IgD-negative memory B cell (primary cell): ENCODE measurements at regions not wholly inside any gene's neighbourhood (a gene's known extent, or its start where the extent isn't known, plus 50 kb on each side); places are given as distances from the start of the nearest gene placed in this dataset.
"Not testable (repeated sequence)": the region's sequence is repeated elsewhere in the genome, so short reads cannot be mapped to it uniquely, and the experiment has no call there.

Experiments used
- H3K27ac Mint-ChIP-seq, 3 donors: one replicate each; pipeline ENCODE4 v1.8.0; 2020 to 2022; ENCODE audit warnings: mild to moderate bottlenecking in 3 of 3, mixed read lengths in 3 of 3, moderate library complexity in 1 of 3
- H3K27me3 Mint-ChIP-seq: one replicate; pipeline ENCODE4 v1.8.0; 2021; ENCODE audit warnings: mixed read lengths
- H3K36me3 Mint-ChIP-seq: one replicate; pipeline ENCODE4 v1.8.0; 2020; ENCODE audit warnings: mild to moderate bottlenecking, mixed read lengths
- H3K4me1 Mint-ChIP-seq, 3 donors: one replicate each; pipeline ENCODE4 v1.8.0; 2020 to 2022; ENCODE audit warnings: mixed read lengths in 3 of 3, mild to moderate bottlenecking in 1 of 3
- H3K4me3 Mint-ChIP-seq, 4 donors: one replicate each; pipeline ENCODE4 v1.8.0; 2020 to 2022; ENCODE audit warnings: mild to moderate bottlenecking in 4 of 4, mixed read lengths in 4 of 4, moderate library complexity in 3 of 4
- H3K9me3 Mint-ChIP-seq, 3 donors: one replicate each; pipeline ENCODE4 v1.8.0; 2020 to 2021; ENCODE audit warnings: mixed read lengths in 3 of 3, mild to moderate bottlenecking in 1 of 3

DNA sequence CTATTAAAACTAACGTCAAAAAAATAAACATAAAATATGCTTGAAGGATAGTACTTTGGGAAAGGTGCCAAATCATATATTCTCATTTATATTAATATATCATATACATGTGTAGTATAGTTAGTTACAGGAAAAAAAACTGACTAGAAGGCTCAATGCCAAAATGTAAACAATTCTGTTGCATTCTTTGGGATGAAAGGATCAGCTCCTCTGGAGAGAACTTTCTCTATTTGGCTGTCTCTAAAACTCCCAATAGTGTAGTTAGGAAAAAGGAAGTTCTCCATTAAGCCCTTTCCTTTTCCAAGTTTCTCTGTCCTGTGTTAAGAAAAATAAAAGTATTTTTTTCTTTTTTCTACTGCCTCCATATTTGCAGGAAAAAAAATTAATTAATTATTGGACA is 86.5 kb upstream of the BTN3A2 start:
- Mint-ChIP-seq H3K4me1 (peaks cover 0 to 14% (median 3%) of the 10 kb centered on the region in 3 donors), H3K27me3 (no peaks in the 10 kb centered on the region), H3K36me3 (no peaks in the 10 kb centered on the region), H3K27ac (no peak overlapping the region), H3K9me3 (no peaks in the 10 kb centered on the region), H3K4me3 (no peak overlapping the region)

DNA sequence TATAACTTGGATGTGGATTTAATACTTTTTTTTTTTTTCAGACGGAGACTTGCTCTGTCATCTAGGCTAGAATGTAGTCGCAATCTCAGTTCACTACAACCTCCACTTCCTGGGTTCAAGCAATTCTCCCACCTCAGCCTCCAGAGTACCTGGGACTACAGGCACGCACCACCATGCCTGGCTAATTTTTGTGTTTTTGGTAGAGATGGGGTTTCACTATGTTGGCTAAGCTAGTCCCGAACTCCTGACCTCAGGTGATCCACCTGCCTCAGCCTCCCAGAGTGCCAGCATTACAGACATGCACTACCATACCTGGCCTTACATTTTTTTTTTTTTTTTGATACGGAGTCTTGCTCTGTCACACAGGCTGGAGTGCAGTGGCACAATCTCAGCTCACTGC is 85.6 kb upstream of the BTN3A2 start:
- not testable (repeated sequence) for H3K36me3 Mint-ChIP-seq, H3K27me3 Mint-ChIP-seq, H3K9me3 Mint-ChIP-seq
- peak overlapping the region in 1 of 3 donors; percentile 71 for H3K27ac Mint-ChIP-seq
- peaks cover 0 to 14% (median 3%) of the 10 kb centered on the region in 3 donors for H3K4me1 Mint-ChIP-seq
- peak overlapping the region in 1 of 4 donors; percentile 39 for H3K4me3 Mint-ChIP-seq

DNA sequence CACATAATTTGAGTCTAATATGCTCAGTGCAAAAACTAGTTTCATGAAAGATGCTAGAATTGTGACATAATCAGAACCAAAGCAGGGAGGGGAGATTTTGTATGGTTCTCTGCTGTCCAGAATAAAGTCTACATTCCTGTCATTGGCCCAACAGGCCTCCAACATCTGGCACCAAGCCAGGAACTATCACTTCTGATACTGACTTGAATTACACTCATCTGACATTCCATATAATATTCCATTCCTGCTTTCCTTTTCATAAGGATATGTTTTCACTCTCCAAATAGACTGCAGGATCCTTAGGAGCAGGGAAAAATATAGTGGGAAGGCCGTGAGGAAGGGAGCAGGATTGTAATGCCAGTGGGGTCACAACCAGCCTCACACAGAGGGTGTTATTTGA is 84.6 kb upstream of the BTN3A2 start:
- Mint-ChIP-seq H3K4me1 (peaks cover 0 to 18% (median 5%) of the 10 kb centered on the region in 3 donors), H3K9me3 (no peaks in the 10 kb centered on the region), H3K27me3 (no peaks in the 10 kb centered on the region), H3K36me3 (no peaks in the 10 kb centered on the region), H3K27ac (peak overlapping the region in 1 of 3 donors; percentile 52), H3K4me3 (peak overlapping the region in 1 of 4 donors; percentile 86)

DNA sequence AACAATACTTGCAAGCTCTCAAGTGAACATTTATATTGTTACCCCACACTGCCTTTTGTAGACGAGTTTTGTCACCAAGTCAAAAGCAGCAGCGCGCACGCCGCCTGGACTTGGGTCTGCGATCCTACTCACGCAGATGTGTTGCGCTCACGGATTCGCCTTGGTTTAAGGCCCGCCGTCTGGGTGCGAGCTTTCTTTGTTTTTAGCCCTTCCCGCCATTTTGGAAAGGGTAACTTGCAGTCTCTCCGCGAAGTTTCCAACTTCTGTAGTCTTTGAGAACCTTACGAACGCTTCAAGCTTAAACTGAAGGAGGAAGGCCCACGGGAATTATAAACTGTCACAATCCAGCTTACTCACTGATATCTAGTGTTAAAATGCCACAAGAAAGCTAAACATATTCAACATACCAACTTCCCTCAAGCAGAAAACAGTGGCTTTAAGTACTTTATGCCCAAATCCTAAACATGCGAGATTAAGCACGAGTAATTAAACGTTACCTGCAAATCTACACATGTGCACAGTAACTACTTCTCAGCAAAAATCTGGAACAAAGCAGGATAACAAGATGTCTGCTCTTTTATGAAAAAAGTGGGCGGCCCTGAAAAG is 80.4 kb upstream of the BTN3A2 start:
- Mint-ChIP-seq H3K27ac (peak overlapping the region; percentile 93 to 100 (median 100)), H3K27me3 (peaks cover 2% of the 10 kb centered on the region)

DNA sequence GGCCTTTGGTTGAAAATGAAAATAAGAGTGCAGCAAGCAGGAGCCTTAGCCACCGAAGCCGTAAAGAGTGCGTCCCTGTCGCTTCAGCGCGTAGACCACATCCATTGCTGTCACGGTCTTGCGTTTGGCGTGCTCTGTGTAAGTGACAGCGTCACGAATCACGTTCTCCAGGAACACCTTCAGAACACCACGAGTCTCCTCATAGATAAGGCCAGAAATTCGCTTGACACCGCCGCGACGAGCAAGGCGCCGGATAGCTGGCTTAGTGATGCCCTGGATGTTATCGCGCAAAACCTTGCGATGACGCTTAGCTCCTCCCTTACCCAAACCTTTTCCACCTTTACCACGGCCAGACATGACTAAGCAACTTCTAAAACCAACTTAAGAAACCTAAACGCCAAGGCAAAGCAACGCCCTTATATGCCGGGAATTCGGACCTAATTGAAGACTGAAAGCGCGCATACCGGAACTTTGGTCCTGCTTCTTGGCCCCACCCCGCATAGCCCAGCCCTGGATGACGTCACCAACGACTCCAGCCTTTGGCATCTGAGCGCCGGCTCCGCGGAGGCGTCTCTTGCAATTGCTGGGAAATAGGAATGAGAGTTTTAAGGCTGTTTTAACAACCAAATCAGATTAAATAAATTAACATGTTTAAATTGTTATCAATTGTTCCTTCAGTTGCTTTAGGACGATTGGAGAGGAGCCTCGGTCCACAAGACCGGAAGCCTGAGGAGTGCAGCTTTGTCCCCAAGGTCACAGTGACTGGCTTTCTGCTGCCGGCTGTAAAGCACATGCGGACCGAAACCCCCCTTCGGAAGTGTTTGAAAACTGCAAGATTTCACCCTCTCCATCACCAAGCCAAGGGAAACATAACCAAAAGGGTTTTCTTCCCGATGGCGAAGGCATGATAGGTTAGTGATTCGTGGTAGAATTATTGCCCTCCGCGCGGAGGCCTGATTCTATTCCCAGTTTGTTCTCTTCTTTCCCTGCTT is 79.6 kb upstream of the BTN3A2 start:
- peak overlapping the region; percentile 86 to 96 (median 96) for H3K4me3 Mint-ChIP-seq
- H3K9me3 Mint-ChIP-seq = peaks cover 0 to 4% (median 4%) of the 10 kb centered on the region in 3 donors
- H3K27me3 Mint-ChIP-seq = peaks cover 2% of the 10 kb centered on the region
- H3K36me3 Mint-ChIP-seq = peaks cover 4% of the 10 kb centered on the region
- H3K27ac Mint-ChIP-seq = peak overlapping the region; percentile 93 to 100 (median 100)
- peaks cover 5 to 16% (median 7%) of the 10 kb centered on the region in 3 donors for H3K4me1 Mint-ChIP-seq

More for the DNA sequence above, 80.4 kb upstream of the BTN3A2 start:
- Mint-ChIP-seq H3K4me1 (peaks cover 5 to 16% (median 7%) of the 10 kb centered on the region in 3 donors), H3K36me3 (peaks cover 4% of the 10 kb centered on the region), H3K4me3 (peak overlapping the region; percentile 86 to 96 (median 96)), H3K9me3 (peaks cover 0 to 4% (median 4%) of the 10 kb centered on the region in 3 donors)

DNA sequence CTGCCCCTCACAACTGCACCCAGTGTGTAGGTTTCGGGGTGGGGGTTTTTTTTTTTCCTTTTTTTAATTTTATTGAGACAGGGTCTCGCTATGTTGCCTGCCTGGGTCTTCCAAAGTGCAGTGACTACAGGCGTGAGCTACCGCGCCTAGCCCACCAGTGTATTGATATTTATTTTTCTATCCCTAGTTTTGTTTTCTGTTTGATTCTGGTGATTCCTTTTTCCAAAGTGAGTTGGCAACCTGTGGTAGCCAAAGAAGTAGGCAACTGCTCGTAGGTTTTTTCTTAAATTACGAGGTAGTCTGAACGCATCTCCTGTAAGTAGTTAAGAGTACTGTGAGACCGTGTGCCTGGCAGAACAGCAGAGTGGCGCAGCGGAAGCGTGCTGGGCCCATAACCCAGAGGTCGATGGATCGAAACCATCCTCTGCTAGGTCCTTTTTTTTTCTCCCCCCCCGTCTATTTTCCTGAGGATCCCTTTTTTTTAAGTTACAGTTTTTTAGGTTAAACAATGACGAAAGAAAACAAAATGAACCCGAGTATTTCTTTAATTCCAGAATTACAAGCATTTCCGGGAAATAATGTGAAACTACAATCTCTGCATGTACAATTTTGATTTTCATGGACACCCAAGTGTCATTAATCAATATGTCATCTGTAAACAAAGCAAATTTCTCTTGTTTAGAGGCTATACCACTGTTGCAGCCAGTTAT is 78.7 kb upstream of the BTN3A2 start:
- Mint-ChIP-seq H3K27ac (peak overlapping the region; percentile 93 to 100 (median 100)), H3K4me1 (peaks cover 5 to 16% (median 7%) of the 10 kb centered on the region in 3 donors), H3K9me3 (peaks cover 0 to 4% (median 4%) of the 10 kb centered on the region in 3 donors), H3K36me3 (peaks cover 4% of the 10 kb centered on the region), H3K27me3 (peaks cover 2% of the 10 kb centered on the region), H3K4me3 (peak overlapping the region; percentile 86 to 96 (median 96))

DNA sequence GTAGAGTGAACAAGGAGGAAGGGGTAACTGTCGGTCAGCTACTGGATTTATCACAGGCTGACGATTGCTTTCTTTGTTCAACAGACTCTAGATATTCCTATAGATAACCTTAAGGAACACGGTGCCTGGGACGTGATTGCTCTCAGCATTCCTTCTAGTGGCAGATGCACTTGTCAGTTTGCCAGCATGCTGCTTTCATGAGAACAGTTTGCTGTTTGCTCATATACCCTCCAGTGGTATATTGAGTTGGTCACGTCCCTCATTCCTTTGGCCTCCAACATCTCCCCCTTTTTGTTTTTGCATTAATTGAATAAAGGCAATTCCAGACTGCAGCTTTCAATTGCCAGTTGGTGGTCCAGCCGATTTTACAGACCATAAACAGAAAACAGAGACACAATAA is 76.8 kb upstream of the BTN3A2 start:
- Mint-ChIP-seq H3K9me3 (peaks cover 0 to 4% (median 4%) of the 10 kb centered on the region in 3 donors), H3K4me1 (peaks cover 5 to 7% (median 6%) of the 10 kb centered on the region in 3 donors), H3K27me3 (peaks cover 2% of the 10 kb centered on the region), H3K4me3 (no peak overlapping the region), H3K36me3 (peaks cover 4% of the 10 kb centered on the region), H3K27ac (peak overlapping the region in 1 of 3 donors; percentile 93)

DNA sequence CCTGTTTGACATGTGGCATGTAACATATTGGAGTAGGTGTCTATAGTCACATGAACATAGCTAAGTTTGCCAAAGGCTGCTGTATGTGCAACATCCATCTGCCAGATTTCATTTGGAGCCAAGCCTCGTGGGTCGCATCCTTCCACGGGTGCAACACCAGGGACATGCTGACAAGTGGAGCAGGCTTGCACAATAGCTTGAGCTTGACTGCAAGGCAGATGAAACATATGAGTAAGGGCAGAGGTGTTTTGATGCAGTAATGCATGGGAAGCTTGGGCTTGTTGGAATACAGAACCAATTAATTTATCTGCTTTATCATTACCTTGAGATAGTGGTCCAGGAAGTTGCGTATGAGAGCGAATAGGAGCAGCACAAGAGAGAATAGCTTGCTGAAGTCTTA is 74.1 kb upstream of the BTN3A2 start:
- H3K27ac Mint-ChIP-seq = peak overlapping the region in 1 of 3 donors; percentile 58
- peaks cover 4% of the 10 kb centered on the region for H3K36me3 Mint-ChIP-seq
- peak overlapping the region in 1 of 4 donors; percentile 25 for H3K4me3 Mint-ChIP-seq
- H3K27me3 Mint-ChIP-seq = peaks cover 6% of the 10 kb centered on the region
- peaks cover 0 to 4% (median 4%) of the 10 kb centered on the region in 3 donors for H3K9me3 Mint-ChIP-seq
- H3K4me1 Mint-ChIP-seq = peaks cover 4 to 10% (median 7%) of the 10 kb centered on the region in 3 donors

DNA sequence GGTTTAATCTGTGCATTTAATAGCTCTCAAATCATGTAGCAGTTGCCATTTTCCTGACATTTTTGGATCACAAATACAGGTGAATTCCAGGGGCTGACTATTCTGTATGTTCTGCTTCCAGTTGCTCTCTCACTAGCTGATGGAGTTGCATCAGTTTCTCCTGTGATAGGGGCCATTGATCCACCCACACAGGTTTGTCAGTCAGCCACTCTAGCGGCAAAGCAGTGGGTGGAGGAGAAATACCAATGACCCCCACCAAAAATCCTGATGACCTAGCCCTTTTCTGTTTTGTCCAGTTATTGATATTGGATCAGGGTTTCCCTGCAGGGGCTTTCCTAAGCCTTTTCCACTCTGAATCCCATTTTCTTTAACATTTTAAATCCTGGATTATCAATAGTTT is 72.3 kb upstream of the BTN3A2 start:
- H3K27ac Mint-ChIP-seq = peak overlapping the region in 2 of 3 donors; percentile 49 to 66
- H3K9me3 Mint-ChIP-seq = peaks cover 0 to 4% (median 0%) of the 10 kb centered on the region in 3 donors
- no peaks in the 10 kb centered on the region for H3K36me3 Mint-ChIP-seq
- peaks cover 3 to 5% (median 4%) of the 10 kb centered on the region in 3 donors for H3K4me1 Mint-ChIP-seq
- no peak overlapping the region for H3K4me3 Mint-ChIP-seq
- H3K27me3 Mint-ChIP-seq = peaks cover 4% of the 10 kb centered on the region

DNA sequence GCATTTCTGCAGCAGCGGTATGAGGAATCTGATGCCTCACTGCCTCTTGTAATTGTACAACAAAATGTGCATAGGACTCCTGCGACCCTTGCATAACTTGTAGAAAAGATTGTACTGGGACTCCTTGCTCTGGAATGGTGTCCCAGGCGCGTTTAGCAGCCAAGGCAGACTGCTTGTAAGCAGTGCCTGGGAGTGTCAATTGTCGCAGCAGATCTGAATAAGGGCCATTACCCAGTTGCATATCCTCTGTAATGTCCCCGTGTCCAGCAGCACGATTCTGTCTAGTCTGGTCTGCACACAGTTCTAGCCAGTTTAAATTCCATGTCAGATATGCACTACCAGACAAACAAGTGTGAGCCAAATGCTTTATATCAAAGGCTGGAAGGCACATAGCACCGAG is 70.7 kb upstream of the BTN3A2 start:
- peak overlapping the region in 1 of 3 donors; percentile 53 for H3K27ac Mint-ChIP-seq
- H3K4me1 Mint-ChIP-seq = peaks cover 3 to 5% (median 4%) of the 10 kb centered on the region in 3 donors
- H3K9me3 Mint-ChIP-seq = no peaks in the 10 kb centered on the region
- no peak overlapping the region for H3K4me3 Mint-ChIP-seq
- H3K36me3 Mint-ChIP-seq = no peaks in the 10 kb centered on the region
- peaks cover 4% of the 10 kb centered on the region for H3K27me3 Mint-ChIP-seq

DNA sequence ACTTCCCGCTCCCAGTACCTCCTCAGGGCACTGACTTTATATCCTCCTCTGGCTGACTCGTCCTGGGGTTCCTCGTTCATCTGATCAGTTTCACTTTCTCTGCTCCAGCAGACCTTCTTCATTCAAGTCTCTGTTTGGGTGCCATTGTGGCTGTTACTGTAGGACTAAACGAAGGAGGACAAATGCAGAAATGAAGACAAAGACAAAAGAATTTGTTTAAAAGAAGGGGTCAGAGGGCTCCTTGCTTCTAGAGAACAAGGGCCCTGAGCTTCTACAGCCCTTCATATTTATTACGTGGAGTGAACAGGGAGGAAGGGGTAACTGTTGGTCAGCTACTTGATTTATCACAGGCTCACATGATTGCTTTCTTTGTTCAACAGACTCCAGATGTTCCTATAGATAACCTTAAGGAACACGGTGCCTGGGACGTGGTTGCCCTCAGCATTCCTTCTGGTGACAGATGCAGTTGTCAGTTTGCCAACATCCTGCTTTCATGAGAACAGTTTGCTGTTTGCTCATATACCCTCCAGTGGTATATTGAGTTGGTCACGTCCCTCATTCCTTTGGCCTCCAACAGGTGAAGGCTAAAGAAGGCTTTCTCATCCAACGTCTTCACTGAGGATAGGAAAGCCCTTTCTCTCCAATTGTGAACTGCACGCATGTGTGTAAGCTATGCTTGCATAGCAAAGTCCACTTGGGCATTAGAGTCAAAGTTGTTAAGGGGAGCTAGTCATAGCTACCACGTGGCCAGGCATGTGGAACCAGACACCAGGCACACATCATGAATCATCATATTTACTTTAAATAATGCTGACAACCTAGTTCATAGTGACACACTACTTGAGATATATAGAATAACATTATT is 69.1 kb upstream of the BTN3A2 start:
- Mint-ChIP-seq H3K4me1 (peaks cover 3 to 5% (median 4%) of the 10 kb centered on the region in 3 donors), H3K4me3 (peak overlapping the region in 3 of 4 donors; percentile 30 to 76 (median 72)), H3K9me3 (no peaks in the 10 kb centered on the region), H3K27me3 (peaks cover 4% of the 10 kb centered on the region), H3K27ac (peak overlapping the region in 1 of 3 donors; percentile 78), H3K36me3 (no peaks in the 10 kb centered on the region)

DNA sequence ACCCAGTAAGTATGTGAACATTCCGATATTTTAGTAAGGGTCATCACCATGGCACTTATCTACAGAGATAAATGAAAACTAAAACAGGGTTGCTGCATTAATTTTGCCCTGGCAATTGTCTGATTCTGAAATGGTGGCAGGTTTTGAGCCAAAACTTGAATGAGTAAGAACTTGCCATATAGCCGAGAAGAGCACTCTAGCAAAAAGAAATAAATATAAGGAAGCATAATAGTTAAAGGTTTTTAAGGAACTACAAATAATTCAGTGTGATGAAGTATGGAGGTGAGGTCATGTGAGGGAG is 68.5 kb upstream of the BTN3A2 start:
- Mint-ChIP-seq H3K9me3 (no peaks in the 10 kb centered on the region), H3K4me1 (peaks cover 3 to 5% (median 4%) of the 10 kb centered on the region in 3 donors), H3K4me3 (no peak overlapping the region), H3K36me3 (no peaks in the 10 kb centered on the region), H3K27ac (no peak overlapping the region), H3K27me3 (peaks cover 4% of the 10 kb centered on the region)

DNA sequence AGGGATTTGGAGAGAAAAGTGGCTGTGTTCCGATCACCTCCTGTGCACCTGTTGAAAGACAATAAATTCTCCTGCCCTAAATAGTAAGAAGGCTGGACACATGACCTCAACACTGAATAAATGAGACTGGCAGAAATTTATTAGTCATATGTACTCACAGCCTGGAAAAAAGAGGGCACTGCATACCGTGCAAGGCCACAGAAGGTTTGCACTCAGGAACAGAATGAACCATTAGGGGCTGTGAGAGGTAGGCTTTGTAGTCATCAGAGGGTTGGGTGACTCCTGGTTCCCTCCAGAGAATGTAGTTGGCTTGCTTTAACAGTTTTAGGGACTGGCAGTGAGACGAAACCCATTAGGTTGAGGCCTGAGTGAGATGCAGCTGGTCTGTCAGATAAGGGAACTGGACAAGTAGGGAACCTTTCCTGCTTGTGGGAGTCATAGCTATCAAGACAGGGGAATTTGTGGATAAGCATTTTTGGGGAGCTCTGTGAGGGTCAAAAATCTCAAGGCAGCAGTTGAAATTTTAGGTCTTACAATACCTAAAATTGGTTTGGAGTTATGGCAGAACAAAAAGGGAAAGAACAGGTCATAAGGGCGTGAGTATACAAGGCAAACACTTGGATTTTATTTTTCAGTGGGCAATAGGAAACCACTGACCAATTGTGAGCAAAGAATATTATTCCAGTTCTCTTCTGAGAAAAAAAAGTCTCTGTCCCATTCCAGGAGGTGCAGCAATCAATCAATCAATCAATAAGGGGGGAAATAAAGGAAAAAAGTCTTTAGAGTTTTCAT is 67.9 kb upstream of the BTN3A2 start:
- Mint-ChIP-seq H3K9me3 (no peaks in the 10 kb centered on the region), H3K27ac (no peak overlapping the region), H3K4me1 (peaks cover 3 to 5% (median 4%) of the 10 kb centered on the region in 3 donors), H3K36me3 (no peaks in the 10 kb centered on the region), H3K4me3 (no peak overlapping the region), H3K27me3 (peaks cover 4% of the 10 kb centered on the region)
